ENCODE measurements at regions not wholly inside any gene's neighbourhood (a gene's known extent, or its start where the extent isn't known, plus 50 kb on each side); places are given as distances from the start of the nearest gene placed in this dataset.

- Mint-ChIP-seq H3K4me3 (no peak overlapping the region), H3K27me3 (no peaks in the 10 kb centered on the region), H3K9me3 (peaks cover 7 to 11% of the 10 kb centered on the region in 2 donors), H3K36me3 (ENCODE audit: insufficient read depth) (no peaks in the 10 kb centered on the region), H3K4me1 (ENCODE audit: low read depth in 2 of 2) (no peaks in the 10 kb centered on the region), H3K27ac (no peak overlapping the region)
- no peak for ATAC-seq (replicated peaks)
- no peak for DNase-seq
These were observed 156.3 kb upstream of the PDE3A start for GRCh38 chr12:20211981-20212421.

GRCh38 chr12:20212658-20213555 is 155.4 kb upstream of the PDE3A start:
- Mint-ChIP-seq H3K4me1 (ENCODE audit: low read depth in 2 of 2) (no peaks in the 10 kb centered on the region), H3K27ac (no peak overlapping the region), H3K27me3 (no peaks in the 10 kb centered on the region), H3K9me3 (peaks cover 7 to 11% of the 10 kb centered on the region in 2 donors), H3K4me3 (no peak overlapping the region), H3K36me3 (ENCODE audit: insufficient read depth) (no peaks in the 10 kb centered on the region)
- ATAC-seq (replicated peaks) (no peak), DNase-seq (no peak)

GRCh38 chr12:20213723-20214625 is 154.4 kb upstream of the PDE3A start:
- no peaks in the 10 kb centered on the region for H3K36me3 Mint-ChIP-seq (ENCODE audit: insufficient read depth)
- H3K4me1 Mint-ChIP-seq (ENCODE audit: low read depth in 2 of 2), result no peaks in the 10 kb centered on the region
- no peak overlapping the region for H3K27ac Mint-ChIP-seq
- no peaks in the 10 kb centered on the region for H3K27me3 Mint-ChIP-seq
- no peak overlapping the region for H3K4me3 Mint-ChIP-seq
- no peak for ATAC-seq (replicated peaks)
- DNase-seq, result no peak
- peaks cover 7 to 11% of the 10 kb centered on the region in 2 donors for H3K9me3 Mint-ChIP-seq

- H3K4me1 Mint-ChIP-seq (ENCODE audit: low read depth in 2 of 2), result no peaks in the 10 kb centered on the region
- DNase-seq (no peak), ATAC-seq (replicated peaks) (no peak)
- H3K4me3 Mint-ChIP-seq, result no peak overlapping the region
- no peak overlapping the region for H3K27ac Mint-ChIP-seq
- no peaks in the 10 kb centered on the region for H3K27me3 Mint-ChIP-seq
- H3K9me3 Mint-ChIP-seq, result peaks cover 5 to 11% of the 10 kb centered on the region in 2 donors
- H3K36me3 Mint-ChIP-seq (ENCODE audit: insufficient read depth), result no peaks in the 10 kb centered on the region
These were observed 148.0 kb upstream of the PDE3A start for GRCh38 chr12:20220339-20220738.

- DNase-seq, result no peak
- no peak for ATAC-seq (replicated peaks)
- Mint-ChIP-seq H3K27ac (no peak overlapping the region), H3K36me3 (ENCODE audit: insufficient read depth) (no peaks in the 10 kb centered on the region), H3K4me1 (ENCODE audit: low read depth in 2 of 2) (no peaks in the 10 kb centered on the region), H3K9me3 (peaks cover 0 to 7% of the 10 kb centered on the region in 2 donors), H3K4me3 (no peak overlapping the region), H3K27me3 (no peaks in the 10 kb centered on the region)
These were observed 135.2 kb upstream of the PDE3A start for GRCh38 chr12:20232931-20233675.

- no peaks in the 10 kb centered on the region for H3K27me3 Mint-ChIP-seq
- H3K27ac Mint-ChIP-seq, result no peak overlapping the region
- peaks cover 0 to 7% of the 10 kb centered on the region in 2 donors for H3K9me3 Mint-ChIP-seq
- DNase-seq, result no peak
- no peak overlapping the region for H3K4me3 Mint-ChIP-seq
- no peak for ATAC-seq (replicated peaks)
- H3K4me1 Mint-ChIP-seq (ENCODE audit: low read depth in 2 of 2), result no peaks in the 10 kb centered on the region
- H3K36me3 Mint-ChIP-seq (ENCODE audit: insufficient read depth), result no peaks in the 10 kb centered on the region
These were observed 133.9 kb upstream of the PDE3A start for GRCh38 chr12:20234474-20234873.

- no peaks in the 10 kb centered on the region for H3K36me3 Mint-ChIP-seq (ENCODE audit: insufficient read depth)
- DNase-seq, result no peak
- H3K4me1 Mint-ChIP-seq (ENCODE audit: low read depth in 2 of 2), result no peaks in the 10 kb centered on the region
- peaks cover 0 to 2% of the 10 kb centered on the region in 2 donors for H3K9me3 Mint-ChIP-seq
- H3K4me3 Mint-ChIP-seq, result no peak overlapping the region
- H3K27ac Mint-ChIP-seq, result no peak overlapping the region
- ATAC-seq (replicated peaks), result no peak
- no peaks in the 10 kb centered on the region for H3K27me3 Mint-ChIP-seq
These were observed 131.2 kb upstream of the PDE3A start for GRCh38 chr12:20237091-20237490.

GRCh38 chr12:20245491-20245890 is 122.8 kb upstream of the PDE3A start:
- DNase-seq (no peak), ATAC-seq (replicated peaks) (no peak)
- H3K36me3 Mint-ChIP-seq (ENCODE audit: insufficient read depth), result no peaks in the 10 kb centered on the region
- H3K4me3 Mint-ChIP-seq, result no peak overlapping the region
- no peak overlapping the region for H3K27ac Mint-ChIP-seq
- no peaks in the 10 kb centered on the region for H3K27me3 Mint-ChIP-seq
- no peaks in the 10 kb centered on the region for H3K4me1 Mint-ChIP-seq (ENCODE audit: low read depth in 2 of 2)
- H3K9me3 Mint-ChIP-seq, result peaks cover 5 to 8% of the 10 kb centered on the region in 2 donors

- peaks cover 5 to 8% of the 10 kb centered on the region in 2 donors for H3K9me3 Mint-ChIP-seq
- no peak overlapping the region for H3K4me3 Mint-ChIP-seq
- H3K27ac Mint-ChIP-seq, result no peak overlapping the region
- ATAC-seq (replicated peaks), result no peak
- no peaks in the 10 kb centered on the region for H3K4me1 Mint-ChIP-seq (ENCODE audit: low read depth in 2 of 2)
- H3K36me3 Mint-ChIP-seq (ENCODE audit: insufficient read depth), result peaks cover 3% of the 10 kb centered on the region
- H3K27me3 Mint-ChIP-seq, result no peaks in the 10 kb centered on the region
- DNase-seq, result no peak
These were observed 119.7 kb upstream of the PDE3A start for GRCh38 chr12:20248646-20249045.

- H3K9me3 Mint-ChIP-seq, result peaks cover 5 to 8% of the 10 kb centered on the region in 2 donors
- peaks cover 3% of the 10 kb centered on the region for H3K36me3 Mint-ChIP-seq (ENCODE audit: insufficient read depth)
- no peaks in the 10 kb centered on the region for H3K27me3 Mint-ChIP-seq
- ATAC-seq (replicated peaks), result no peak
- H3K27ac Mint-ChIP-seq, result no peak overlapping the region
- no peak overlapping the region for H3K4me3 Mint-ChIP-seq
- H3K4me1 Mint-ChIP-seq (ENCODE audit: low read depth in 2 of 2), result no peaks in the 10 kb centered on the region
- no peak for DNase-seq
These were observed 117.6 kb upstream of the PDE3A start for GRCh38 chr12:20250761-20251160.

- Mint-ChIP-seq H3K27ac (no peak overlapping the region), H3K36me3 (ENCODE audit: insufficient read depth) (peaks cover 3% of the 10 kb centered on the region), H3K4me1 (ENCODE audit: low read depth in 2 of 2) (no peaks in the 10 kb centered on the region)
These were observed 111.0 kb upstream of the PDE3A start for GRCh38 chr12:20257311-20257710.

GRCh38 chr12:20259786-20260185 is 108.6 kb upstream of the PDE3A start:
- DNase-seq, result no peak
- Mint-ChIP-seq H3K9me3 (peaks cover 1 to 4% of the 10 kb centered on the region in 2 donors), H3K4me3 (no peak overlapping the region), H3K36me3 (ENCODE audit: insufficient read depth) (no peaks in the 10 kb centered on the region), H3K27ac (no peak overlapping the region), H3K4me1 (ENCODE audit: low read depth in 2 of 2) (no peaks in the 10 kb centered on the region), H3K27me3 (no peaks in the 10 kb centered on the region)
- ATAC-seq (replicated peaks), result no peak

More at GRCh38 chr12:20257311-20257710, 111.0 kb upstream of the PDE3A start:
- DNase-seq (no peak), ATAC-seq (replicated peaks) (no peak)
- no peaks in the 10 kb centered on the region for H3K9me3 Mint-ChIP-seq
- no peak overlapping the region for H3K4me3 Mint-ChIP-seq
- no peaks in the 10 kb centered on the region for H3K27me3 Mint-ChIP-seq

- H3K27ac Mint-ChIP-seq, result no peak overlapping the region
- H3K36me3 Mint-ChIP-seq (ENCODE audit: insufficient read depth), result no peaks in the 10 kb centered on the region
- no peak for DNase-seq
- no peak for ATAC-seq (replicated peaks)
- H3K9me3 Mint-ChIP-seq, result peaks cover 4 to 12% of the 10 kb centered on the region in 2 donors
- H3K27me3 Mint-ChIP-seq, result no peaks in the 10 kb centered on the region
- no peak overlapping the region for H3K4me3 Mint-ChIP-seq
- H3K4me1 Mint-ChIP-seq (ENCODE audit: low read depth in 2 of 2), result no peaks in the 10 kb centered on the region
These were observed 107.5 kb upstream of the PDE3A start for GRCh38 chr12:20260851-20261250.
